DND-41 (cell line): ENCODE measurements at regions not wholly inside any gene's neighbourhood (a gene's known extent, or its start where the extent isn't known, plus 50 kb on each side); places are given as distances from the start of the nearest gene placed in this dataset.

Experiments
- CTCF ChIP-seq: IDR thresholded peaks from 2 replicates; pipeline ENCODE4 v1.5.1; 2012; ENCODE audit warnings: borderline replicate concordance, low read length, moderate library complexity, mild to moderate bottlenecking; ENCODE audit not compliant: poor library complexity, severe bottlenecking; ENCODE audit errors: extremely low read depth
- EZH2 ChIP-seq: IDR thresholded peaks from 3 replicates; pipeline ENCODE4 v1.6.1; 2012; ENCODE audit warnings: borderline replicate concordance, low read depth, mild to moderate bottlenecking, moderate library complexity, low read length, inconsistent platforms; ENCODE audit not compliant: severe bottlenecking

DNA sequence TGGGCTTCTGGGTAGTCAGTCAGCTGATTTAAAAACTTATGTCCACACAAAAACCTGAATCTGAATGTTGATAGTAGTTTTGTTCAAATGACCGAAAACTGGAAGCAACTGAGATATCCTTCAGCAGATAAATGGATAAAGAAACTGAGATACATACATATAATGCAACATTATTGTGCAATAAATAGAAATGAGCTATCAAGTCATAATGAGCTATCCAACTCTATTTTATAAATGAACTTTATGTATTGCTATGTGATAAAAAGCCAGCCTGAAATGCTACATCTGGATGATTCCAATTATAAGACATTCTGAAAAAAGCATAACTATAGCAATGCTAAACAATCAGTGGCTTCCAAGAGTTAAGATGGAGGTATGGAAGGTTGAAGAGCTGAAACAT is 748.7 kb downstream of the TNS3 start:
- no peak for TF ChIP-seq CTCF
- TF ChIP-seq EZH2: no peak
